Duodenal mucosa (tissue), 2 donors: ENCODE measurements at regions not wholly inside any gene's neighbourhood (a gene's known extent, or its start where the extent isn't known, plus 50 kb on each side); places are given as distances from the start of the nearest gene placed in this dataset.
"Not testable (repeated sequence)": the region's sequence is repeated elsewhere in the genome, so short reads cannot be mapped to it uniquely, and the experiment has no call there.

Experiments
- H3K27ac ChIP-seq: one replicate; pipeline ENCODE4 v1.7.0; 2013; ENCODE audit warnings: low read depth, low read length
- H3K27me3 ChIP-seq, 2 donors: one replicate each; pipeline ENCODE4 v1.7.0; 2013; ENCODE audit warnings: low read length in 2 of 2, control low read depth in 1 of 2; ENCODE audit not compliant: insufficient read depth in 2 of 2, control insufficient read depth in 1 of 2
- H3K36me3 ChIP-seq, 2 donors: one replicate each; pipeline ENCODE4 v1.7.0; 2013; ENCODE audit warnings: low read length in 2 of 2, control low read depth in 1 of 2; ENCODE audit not compliant: insufficient read depth in 2 of 2, control insufficient read depth in 1 of 2
- H3K4me1 ChIP-seq, 2 donors: one replicate each; pipeline ENCODE4 v1.7.0; 2013; ENCODE audit warnings: low read length in 2 of 2, control low read depth in 1 of 2; ENCODE audit not compliant: insufficient read depth in 2 of 2, control insufficient read depth in 1 of 2
- H3K4me3 ChIP-seq, 2 donors: one replicate each; pipeline ENCODE4 v1.7.0; 2013; ENCODE audit warnings: low read length in 2 of 2, low read depth in 1 of 2
- H3K9ac ChIP-seq, 2 donors: one replicate each; pipeline ENCODE4 v1.7.0; 2013; ENCODE audit warnings: low read length in 2 of 2, low read depth in 1 of 2
- H3K9me3 ChIP-seq, 2 donors: one replicate each; pipeline ENCODE4 v1.7.0; 2013; ENCODE audit warnings: low read length in 2 of 2, control low read depth in 1 of 2; ENCODE audit not compliant: control insufficient read depth in 1 of 2

GRCh38 chr11:134730561-134731212, 318.6 kb upstream of the B3GAT1 start:
- Histone ChIP-seq H3K36me3 (no peaks in the 10 kb centered on the region), H3K27me3 (peaks cover 4 to 7% of the 10 kb centered on the region in 2 donors), H3K4me1 (peaks cover 15 to 16% of the 10 kb centered on the region in 2 donors), H3K9me3 (no peaks in the 10 kb centered on the region), H3K27ac (no peak overlapping the region), H3K9ac (no peak overlapping the region), H3K4me3 (no peak overlapping the region)

GRCh38 chr11:134730101-134730500, 318.1 kb upstream of the B3GAT1 start:
- no peak overlapping the region for H3K4me3 ChIP-seq
- peaks cover 7% of the 10 kb centered on the region in 2 donors for H3K27me3 ChIP-seq
- H3K9ac ChIP-seq: no peak overlapping the region
- H3K27ac ChIP-seq: no peak overlapping the region
- peaks cover 15 to 16% of the 10 kb centered on the region in 2 donors for H3K4me1 ChIP-seq
- H3K9me3 ChIP-seq: no peaks in the 10 kb centered on the region
- H3K36me3 ChIP-seq: no peaks in the 10 kb centered on the region

- H3K9ac ChIP-seq: no peak overlapping the region
- no peaks in the 10 kb centered on the region for H3K9me3 ChIP-seq
- no peak overlapping the region for H3K27ac ChIP-seq
- no peak overlapping the region for H3K4me3 ChIP-seq
- peaks cover 15 to 16% of the 10 kb centered on the region in 2 donors for H3K4me1 ChIP-seq
- no peaks in the 10 kb centered on the region for H3K36me3 ChIP-seq
- H3K27me3 ChIP-seq: peaks cover 11 to 17% of the 10 kb centered on the region in 2 donors
These were observed 316.1 kb upstream of the B3GAT1 start for GRCh38 chr11:134728186-134728585.

GRCh38 chr11:134727636-134728035, 315.6 kb upstream of the B3GAT1 start:
- H3K9me3 ChIP-seq: no peaks in the 10 kb centered on the region
- no peak overlapping the region for H3K4me3 ChIP-seq
- peaks cover 11 to 17% of the 10 kb centered on the region in 2 donors for H3K27me3 ChIP-seq
- H3K36me3 ChIP-seq: no peaks in the 10 kb centered on the region
- H3K27ac ChIP-seq: no peak overlapping the region
- peaks cover 15 to 16% of the 10 kb centered on the region in 2 donors for H3K4me1 ChIP-seq
- no peak overlapping the region for H3K9ac ChIP-seq

GRCh38 chr11:134727204-134727603, 315.2 kb upstream of the B3GAT1 start:
- Histone ChIP-seq H3K36me3 (no peaks in the 10 kb centered on the region), H3K27ac (no peak overlapping the region), H3K4me3 (no peak overlapping the region), H3K9ac (no peak overlapping the region), H3K27me3 (peaks cover 11 to 17% of the 10 kb centered on the region in 2 donors), H3K4me1 (peaks cover 15 to 16% of the 10 kb centered on the region in 2 donors), H3K9me3 (no peaks in the 10 kb centered on the region)

GRCh38 chr11:134725716-134726639, 313.9 kb upstream of the B3GAT1 start:
- Histone ChIP-seq H3K9me3 (no peaks in the 10 kb centered on the region), H3K36me3 (no peaks in the 10 kb centered on the region), H3K27ac (no peak overlapping the region), H3K4me3 (no peak overlapping the region), H3K4me1 (peaks cover 14 to 15% of the 10 kb centered on the region in 2 donors), H3K9ac (no peak overlapping the region), H3K27me3 (peaks cover 11 to 17% of the 10 kb centered on the region in 2 donors)

GRCh38 chr11:134725211-134725610, 313.2 kb upstream of the B3GAT1 start:
- no peak overlapping the region for H3K27ac ChIP-seq
- H3K9ac ChIP-seq: no peak overlapping the region
- H3K36me3 ChIP-seq: no peaks in the 10 kb centered on the region
- H3K4me1 ChIP-seq: peaks cover 7 to 8% of the 10 kb centered on the region in 2 donors
- no peak overlapping the region for H3K4me3 ChIP-seq
- H3K27me3 ChIP-seq: peaks cover 11 to 17% of the 10 kb centered on the region in 2 donors
- no peaks in the 10 kb centered on the region for H3K9me3 ChIP-seq

- no peaks in the 10 kb centered on the region for H3K9me3 ChIP-seq
- no peak overlapping the region for H3K27ac ChIP-seq
- peaks cover 11 to 17% of the 10 kb centered on the region in 2 donors for H3K27me3 ChIP-seq
- no peak overlapping the region for H3K4me3 ChIP-seq
- no peak overlapping the region for H3K9ac ChIP-seq
- peaks cover 2 to 3% of the 10 kb centered on the region in 2 donors for H3K4me1 ChIP-seq
- H3K36me3 ChIP-seq: no peaks in the 10 kb centered on the region
These were observed 312.7 kb upstream of the B3GAT1 start for GRCh38 chr11:134724779-134725140.

GRCh38 chr11:134724106-134724778, 312.2 kb upstream of the B3GAT1 start:
- Histone ChIP-seq H3K4me1 (no peaks in the 10 kb centered on the region), H3K4me3 (no peak overlapping the region), H3K27ac (no peak overlapping the region), H3K36me3 (no peaks in the 10 kb centered on the region), H3K9ac (no peak overlapping the region), H3K27me3 (peaks cover 11 to 20% of the 10 kb centered on the region in 2 donors), H3K9me3 (no peaks in the 10 kb centered on the region)

- not testable (repeated sequence) for H3K9me3 ChIP-seq, H3K36me3 ChIP-seq, H3K4me1 ChIP-seq, H3K27ac ChIP-seq, H3K9ac ChIP-seq, H3K4me3 ChIP-seq
- peaks cover 7 to 15% of the 10 kb centered on the region in 2 donors for H3K27me3 ChIP-seq
These were observed 308.6 kb upstream of the B3GAT1 start for GRCh38 chr11:134720691-134721070.
